GM04504 (cell line): ENCODE measurements at regions not wholly inside any gene's neighbourhood (a gene's known extent, or its start where the extent isn't known, plus 50 kb on each side); places are given as distances from the start of the nearest gene placed in this dataset.
"Not testable (repeated sequence)": the region's sequence is repeated elsewhere in the genome, so short reads cannot be mapped to it uniquely, and the experiment has no call there.

Experiments
- DNase-seq: peaks from one replicate; pipeline ENCODE4 v3.0.0-alpha.2; 2012; ENCODE audit warnings: low read depth

DNA sequence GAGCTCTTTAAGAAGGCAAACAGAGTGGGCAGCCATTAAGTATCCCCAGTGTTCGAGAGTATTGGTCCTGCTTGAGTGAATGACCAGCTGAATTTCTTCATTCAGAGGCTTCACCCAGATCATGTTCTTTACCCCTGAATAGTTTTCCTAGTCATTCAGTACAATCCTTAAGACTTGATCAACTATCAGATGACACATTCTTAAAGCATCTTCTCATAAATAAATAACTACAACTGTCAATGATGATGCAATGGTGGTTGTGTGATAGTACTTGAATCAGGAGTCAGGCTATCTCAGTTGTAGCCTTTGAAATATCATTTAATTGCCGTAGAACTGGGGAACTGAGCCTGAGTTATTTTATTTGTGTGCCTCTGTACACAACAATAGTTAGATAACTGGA lies 416.8 kb upstream of the CCL2 start:
- DNase-seq = no peak

DNA sequence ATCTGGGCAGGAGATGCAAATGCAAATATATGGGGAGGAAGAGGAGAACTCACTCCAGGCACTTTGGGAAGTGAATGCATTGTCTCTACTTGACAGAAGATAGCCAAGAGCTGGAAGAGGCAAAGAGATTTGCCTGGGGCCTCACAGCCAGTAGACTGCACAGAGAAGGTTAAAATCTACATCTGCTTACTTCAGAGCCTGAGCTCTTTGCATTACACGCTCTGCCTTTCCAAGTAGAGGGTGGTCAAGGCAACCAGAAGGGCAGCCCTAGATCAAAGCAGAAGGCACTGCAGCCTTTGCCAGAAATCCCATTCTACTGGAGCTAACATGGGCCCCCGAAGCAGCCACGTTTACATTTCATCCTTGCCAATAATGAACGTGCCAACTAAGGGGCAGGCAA lies 407.2 kb upstream of the CCL2 start:
- DNase-seq = no peak

DNA sequence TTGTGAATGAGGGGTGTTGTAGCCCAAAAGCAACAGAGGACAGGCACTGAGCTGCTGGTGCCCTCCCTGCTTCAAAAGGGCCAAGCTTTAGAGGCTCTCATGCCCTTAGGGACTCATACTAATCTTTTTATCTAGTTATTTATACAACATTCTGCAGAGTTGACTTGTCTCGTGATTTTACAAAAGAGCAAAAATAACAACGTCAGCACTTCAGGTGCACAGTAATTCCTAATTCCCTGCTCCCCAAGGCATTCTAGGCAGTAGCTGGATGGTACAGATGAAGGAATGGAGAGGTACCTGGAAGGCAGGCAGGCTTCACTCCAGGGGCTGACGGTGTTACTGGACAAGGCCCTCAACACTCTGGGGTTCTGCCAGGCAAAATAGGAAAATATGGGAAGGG lies 406.7 kb upstream of the CCL2 start:
- no peak for DNase-seq

DNA sequence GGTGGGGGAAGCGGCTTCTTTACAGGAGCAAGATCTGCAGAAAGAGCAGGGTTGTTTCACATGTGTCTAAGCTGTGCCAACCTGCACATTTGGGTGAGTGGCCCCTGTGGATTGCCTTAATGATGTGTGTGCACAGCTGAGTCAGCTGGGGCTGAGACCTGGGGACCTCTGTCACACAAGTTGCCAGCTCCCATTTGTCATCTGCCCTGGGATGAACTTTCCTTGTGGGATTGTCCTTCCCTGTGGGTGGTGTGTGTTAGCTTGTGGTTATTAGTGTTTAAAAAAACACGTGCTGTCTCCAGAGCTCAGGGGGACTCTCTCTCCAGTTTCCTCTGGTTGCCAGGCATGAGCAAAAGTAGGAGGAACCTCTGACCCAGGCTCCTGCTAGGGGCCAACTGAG lies 400.5 kb upstream of the CCL2 start:
- DNase-seq = no peak

DNA sequence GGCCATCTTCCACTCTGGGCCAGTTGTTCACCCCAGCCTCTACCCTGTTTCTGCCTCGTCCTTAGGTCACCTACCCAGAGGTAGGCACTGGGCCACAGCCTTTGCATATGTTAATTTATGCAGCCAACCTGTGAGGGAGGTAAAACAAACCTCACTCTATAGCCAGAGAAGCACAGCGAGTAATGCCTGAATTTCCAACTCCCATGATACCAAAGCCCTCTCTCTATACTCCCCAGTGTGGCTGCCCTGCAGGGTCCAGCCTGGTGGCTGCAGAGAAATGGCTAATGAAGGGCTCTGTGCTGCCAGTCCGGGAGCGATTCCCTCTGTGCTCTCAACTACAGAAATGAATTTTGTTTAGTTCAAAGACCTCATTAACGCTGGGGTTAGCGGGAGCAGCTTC lies 397.0 kb upstream of the CCL2 start:
- no peak for DNase-seq

DNA sequence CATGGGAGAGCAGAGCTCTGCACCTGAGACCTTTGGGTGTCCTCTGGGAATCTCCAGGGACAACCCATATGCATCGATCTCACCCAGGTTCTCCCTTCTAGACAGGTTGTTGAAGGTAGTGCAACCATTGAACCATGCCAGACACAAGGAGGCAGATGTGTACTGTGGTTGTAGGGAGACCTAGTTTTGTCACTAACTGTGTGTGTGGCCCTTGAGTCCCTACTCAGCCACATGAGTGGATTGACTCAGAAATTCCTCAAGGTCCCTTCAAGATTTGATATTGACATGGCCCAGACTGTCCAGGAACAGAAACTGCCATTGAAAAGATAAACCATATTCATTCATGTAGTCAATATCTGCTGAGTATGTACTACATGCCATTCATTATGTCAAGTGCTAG lies 396.4 kb upstream of the CCL2 start:
- DNase-seq = no peak

DNA sequence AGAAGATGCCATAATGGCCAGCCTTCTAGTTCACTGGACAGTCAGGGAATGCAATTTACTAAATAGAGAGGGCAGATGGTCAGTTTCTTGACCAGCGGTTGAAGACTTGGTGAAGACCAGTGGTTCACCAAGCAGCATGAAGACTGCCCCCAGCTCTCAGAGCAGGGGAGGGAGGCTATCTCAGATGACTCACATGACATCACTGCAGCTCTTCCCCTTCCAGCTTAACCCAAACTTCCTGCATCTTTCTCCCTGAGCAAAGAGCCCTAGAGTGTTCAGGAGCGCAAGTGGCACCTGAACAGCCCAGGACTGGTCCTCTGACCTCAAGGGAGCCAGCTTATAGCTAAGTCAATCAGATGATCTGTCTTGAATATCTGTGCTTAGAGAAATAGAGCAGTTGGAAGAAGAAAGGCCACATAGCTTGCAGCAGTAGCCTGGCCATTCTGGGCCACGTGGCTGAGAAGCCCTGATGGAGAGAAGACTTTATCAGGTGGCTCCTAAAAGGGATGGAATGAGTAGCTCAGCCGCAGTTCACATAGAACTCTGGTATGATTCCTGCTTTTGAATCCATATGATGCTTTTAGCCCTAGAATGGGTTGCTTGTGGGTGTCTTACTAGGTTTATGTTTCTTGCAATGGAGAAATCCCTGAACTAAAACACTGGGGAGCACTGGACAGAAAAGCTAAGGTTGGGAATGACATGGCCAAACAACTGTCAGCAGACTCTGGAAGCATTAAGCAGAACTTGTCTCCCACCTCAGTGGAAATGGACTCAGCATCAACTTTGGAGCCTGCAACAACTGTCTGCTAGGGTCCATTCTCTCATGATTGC lies 392.1 kb upstream of the CCL2 start:
- DNase-seq = no peak

DNA sequence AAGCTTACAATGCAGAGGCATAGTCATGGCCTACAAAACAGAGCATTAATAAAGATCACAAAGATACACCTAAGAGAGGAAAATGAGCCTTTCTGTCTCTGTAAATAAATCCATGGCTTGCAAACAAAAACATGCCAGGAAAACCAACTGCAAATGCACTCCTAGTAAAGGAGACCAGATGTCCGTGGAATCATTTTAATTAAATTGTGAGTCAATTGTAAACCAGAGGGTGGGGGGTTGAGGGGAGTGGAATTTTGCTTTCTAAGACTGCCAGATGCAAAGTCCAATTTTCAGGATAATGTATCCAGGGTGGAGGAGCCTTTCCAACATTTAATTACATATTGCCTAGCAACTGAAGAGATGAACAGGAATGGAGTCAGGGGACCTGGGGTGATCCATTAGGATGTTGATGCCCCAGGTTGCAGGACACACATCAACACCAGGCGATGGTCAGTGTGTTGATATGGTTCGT lies 390.3 kb upstream of the CCL2 start:
- DNase-seq = no peak

DNA sequence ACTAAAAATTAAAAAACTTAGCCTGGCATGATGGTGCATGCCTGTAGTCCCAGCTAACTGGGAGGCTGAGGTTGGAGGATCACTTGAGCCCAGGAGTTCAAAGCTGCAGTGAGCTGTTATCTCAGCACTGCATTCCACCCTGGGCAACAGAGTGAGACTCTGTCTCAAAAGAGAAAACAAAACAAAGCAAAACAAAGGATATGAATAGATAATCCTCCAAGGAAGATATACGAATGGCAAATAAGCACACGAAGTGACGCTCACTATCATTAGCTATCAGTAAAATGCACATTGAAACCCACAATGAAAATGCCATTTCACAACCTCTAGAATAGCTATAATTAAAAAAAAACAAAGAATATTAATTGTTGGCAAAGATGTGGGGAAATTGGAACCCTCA lies 386.2 kb upstream of the CCL2 start:
- DNase-seq = no peak

DNA sequence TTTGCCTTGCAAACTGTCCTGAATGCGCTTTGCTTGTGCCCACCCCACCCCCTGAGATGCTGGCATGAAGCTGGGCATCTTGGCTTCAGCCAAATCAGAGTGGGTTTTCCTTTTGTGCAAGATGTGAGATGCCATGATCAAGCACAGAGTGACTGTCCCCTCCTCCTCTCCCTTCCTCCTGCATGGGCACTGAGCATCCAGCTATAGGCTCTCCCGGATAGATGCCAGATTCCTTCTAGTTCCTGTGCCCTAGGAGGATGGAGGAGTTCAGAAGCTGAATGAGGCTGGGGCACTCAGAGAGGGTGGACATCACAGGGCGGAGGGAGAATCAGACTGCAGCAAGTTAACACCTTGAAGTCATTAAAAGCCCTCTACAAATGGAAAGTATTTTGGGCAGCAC lies 384.1 kb upstream of the CCL2 start:
- no peak for DNase-seq

DNA sequence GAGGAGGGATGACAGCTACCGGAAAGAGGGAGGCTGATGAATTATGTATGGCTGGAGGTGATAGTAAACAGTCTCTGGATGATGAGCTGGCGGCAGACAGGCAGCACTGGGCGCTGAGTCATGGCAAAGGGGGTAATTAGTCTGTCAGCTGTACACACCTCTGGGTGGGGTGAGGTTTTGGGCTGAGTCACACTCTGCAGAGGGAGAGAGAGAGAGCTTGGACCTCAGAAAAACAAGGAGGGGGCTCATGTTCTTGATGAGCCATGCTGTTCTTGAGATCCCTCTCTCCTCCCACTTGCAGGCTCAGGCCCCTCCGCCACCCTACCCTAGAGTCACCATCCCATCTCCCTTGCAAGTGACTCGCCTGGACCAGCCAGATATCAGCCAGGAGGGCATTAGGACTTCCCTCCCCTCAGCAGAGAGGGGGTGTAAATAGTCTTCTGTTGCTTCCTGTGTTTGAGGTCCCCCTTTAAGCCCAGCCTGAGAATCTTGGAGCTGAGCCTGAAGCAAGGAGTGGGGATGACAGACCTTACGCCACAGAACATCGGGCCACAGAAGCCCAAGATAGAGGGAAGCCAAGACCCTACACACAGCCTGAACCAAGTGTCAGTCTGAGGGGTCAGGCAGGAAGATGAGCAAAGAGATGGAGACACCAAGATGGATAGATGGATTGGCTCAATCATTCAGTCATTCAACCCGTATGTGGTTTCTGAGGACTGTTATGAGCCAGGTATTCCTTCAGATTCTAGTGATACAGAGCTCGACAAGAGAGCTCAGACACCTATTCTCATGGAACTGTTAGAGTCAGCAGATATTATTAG lies 383.2 kb upstream of the CCL2 start:
- DNase-seq = no peak

DNA sequence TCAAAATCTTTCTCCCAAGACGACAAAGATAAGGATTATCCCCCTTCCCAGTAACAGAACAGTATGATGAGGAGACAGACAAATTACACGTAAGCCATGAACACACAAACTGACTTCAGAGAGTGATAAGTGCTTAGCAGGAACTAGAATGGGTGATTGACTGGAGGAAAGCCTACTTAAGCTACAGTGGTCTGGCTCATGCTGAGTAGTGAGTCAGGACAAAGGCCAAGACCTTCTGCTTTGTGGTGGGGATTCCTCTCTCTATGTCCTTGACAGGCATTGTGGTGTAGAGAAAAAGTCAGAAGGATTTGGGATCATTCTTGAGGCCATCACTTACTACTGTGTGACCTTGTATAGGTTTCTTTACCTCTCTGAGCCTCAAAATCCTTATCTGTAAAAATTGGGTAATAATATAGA lies 381.9 kb upstream of the CCL2 start:
- DNase-seq = no peak

DNA sequence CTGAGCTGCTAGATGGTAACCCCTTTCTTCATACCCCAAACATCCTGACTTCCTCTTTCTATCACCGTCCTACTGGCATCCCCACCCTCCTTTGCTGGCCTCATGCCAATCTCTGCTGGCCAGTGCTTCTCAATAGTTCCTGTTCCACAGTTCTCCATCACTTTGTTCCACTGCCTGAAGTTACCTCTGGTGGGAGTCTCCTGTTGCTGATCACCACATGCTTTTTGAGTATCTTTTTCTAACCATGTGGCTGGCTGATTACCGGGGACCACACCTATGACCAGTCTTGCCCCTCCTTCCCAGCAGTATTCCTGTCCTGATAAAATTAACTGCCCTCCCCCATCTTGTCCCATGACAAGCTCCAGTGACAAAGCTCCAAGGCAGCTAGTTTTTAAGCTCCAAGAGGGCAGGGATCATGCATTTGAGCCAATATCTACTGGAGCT lies 380.4 kb upstream of the CCL2 start:
- no peak for DNase-seq

DNA sequence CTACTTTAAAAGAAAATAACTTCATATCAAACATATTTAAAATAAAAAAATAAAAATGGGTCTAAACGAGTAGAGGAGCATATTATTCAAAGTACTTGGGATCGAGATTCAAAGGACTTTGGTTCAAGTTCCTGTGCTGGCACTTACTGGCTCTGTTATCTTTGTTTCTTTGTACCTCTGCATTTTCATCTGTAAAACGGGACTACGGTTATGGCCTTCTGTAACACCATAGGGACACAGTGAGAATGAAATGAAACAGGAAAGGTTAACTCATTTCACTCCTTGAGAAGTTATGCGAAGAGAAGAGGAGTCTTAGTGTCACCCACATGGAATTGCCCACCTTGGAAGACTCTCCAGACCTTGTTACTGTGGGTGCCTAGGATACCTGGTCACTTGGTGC lies 379.1 kb upstream of the CCL2 start:
- DNase-seq = no peak

DNA sequence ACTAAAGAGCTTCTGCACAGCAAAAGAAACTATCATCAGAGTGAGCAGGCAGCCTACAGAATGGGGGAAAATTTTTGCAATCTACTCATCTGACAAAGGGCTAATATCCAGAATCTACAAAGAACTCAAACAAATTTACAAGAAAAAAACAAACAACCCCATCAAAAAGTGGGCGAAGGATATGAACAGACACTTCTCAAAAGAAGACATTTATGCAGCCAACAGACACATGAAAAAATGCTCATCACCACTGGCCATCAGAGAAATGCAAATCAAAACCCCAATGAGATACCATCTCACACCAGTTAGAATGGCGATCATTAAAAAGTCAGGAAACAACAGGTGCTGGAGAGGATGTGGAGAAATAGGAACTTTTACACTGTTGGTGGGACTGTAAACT lies 372.8 kb upstream of the CCL2 start:
- DNase-seq = not testable (repeated sequence)

DNA sequence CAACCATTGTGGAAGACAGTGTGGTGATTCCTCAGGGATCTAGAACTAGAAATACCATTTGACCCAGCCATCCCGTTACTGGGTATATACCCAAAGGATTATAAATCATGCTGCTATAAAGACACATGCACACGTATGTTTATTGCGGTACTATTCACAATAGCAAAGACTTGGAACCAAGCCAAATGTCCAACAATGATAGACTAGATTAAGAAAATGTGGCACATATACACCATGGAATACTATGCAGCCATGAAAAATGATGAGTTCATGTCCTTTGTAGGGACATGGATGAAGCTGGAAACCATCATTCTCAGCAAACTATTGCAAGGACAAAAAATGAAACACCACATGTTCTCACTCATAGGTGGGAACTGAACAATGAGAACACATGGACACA lies 372.4 kb upstream of the CCL2 start:
- not testable (repeated sequence) for DNase-seq

DNA sequence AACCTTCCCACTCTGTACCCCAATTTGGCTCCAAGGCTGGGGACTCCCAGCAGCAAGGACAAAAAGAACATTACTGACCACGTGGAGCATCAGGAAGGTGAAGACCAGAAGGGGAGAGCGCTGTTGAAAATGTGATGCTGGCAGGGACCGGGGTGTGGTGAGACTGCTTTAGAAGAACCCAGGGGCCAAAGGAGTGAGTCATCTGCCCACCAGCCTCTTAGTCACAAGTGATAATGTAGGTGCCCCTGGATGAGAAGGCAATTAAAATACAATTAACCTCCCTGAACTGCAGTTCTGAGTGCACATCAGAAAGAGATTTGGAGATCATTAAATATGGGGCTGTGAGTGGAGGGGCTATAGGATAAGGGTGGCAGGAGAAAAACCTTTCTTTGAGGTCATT lies 366.6 kb upstream of the CCL2 start:
- no peak for DNase-seq

DNA sequence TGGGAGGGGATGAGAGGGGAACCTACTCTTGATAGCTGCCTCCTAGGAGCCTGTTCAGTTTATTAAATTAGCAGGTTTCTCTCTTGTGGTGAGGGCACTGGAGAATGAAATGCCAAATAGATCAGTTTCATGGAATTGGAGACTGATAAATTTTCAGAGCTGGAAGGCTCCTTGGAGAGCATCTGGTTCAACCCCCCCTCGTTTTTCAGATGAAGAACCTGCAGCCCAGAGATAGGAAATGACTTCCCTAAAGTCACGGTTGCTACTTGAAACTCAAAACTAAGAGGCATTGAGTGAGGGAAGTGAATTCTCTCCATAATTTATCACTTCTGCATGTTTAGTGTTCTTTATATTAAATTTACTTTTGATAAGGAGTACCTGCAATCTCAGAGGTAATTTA lies 366.0 kb upstream of the CCL2 start:
- DNase-seq = no peak

DNA sequence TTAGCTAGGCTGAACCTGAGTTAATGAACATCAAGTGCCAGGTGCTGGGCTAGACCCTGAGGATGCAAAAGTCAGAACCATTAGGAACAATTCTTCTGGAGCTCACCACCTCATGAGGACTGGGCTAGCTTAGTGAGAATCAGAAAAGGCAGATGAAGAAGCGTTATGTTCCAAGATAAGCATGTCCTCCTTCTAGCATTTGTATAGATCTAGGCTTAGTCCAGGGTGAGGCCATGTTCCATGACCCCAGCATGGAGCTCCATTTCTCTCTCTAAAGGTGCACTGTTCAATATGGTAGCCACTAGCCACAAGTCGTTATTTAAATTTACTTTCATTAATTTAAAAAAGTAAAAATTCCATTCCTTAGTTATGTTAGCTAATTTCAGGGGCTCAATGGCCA lies 365.3 kb upstream of the CCL2 start:
- DNase-seq = no peak

DNA sequence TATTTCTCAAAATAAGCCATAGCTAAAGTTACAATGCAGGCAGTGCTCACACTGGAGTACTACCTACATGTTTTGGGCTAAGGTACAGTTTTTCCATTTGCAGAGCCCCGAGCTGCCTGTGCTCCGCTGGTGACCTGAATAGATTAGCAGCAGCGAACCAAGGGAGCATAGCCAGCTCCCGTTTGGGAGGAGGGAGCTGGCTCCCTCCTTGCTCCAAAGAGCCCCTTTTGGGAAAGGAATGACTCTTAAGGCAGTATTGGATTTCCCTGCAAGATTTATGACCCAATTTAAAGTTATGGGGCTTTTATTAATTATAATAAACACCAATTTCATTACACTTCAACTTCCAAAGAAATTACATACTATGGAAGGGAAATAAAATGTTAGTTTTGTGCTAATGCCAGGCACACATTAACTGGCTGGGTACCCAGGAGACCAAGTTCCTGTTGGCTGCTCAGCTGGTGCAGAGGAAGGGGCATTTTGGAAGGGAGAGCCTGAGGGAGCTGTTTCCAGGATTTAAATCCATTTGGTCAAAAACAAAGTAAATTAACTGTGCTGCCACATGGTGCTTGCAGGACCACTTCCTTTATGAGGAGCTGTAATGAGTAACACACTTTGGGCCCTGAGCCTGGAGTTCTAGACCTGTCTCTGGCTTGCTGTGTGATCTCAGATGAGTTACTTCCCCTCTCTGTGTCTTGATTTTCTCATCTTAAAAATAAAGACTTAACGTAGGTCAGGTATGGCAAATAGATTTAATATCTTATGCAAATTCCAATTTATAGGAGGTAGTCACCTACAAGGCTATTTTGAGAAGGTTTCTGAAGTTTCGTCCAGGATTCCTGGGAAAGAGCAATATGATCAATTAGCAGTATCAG lies 362.1 kb upstream of the CCL2 start:
- no peak for DNase-seq

DNA sequence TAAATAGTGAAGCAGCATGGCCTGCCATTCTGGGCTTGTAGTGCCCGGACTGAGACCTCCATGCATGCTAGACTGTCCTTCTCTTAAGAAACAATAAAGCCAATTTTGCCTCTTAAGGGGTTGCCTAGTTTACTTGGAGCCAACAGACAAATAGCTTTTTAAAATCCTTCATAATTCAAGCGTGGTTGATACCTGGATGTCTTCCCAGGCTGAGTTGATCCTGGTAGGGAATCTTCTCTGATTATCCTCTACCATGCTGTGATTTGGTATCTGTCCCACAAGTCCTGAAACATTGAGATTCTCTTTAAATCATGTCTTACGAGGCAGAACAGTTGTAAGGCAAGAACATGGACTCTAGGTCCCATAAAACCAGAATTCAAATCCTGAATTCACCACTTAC lies 359.6 kb upstream of the CCL2 start:
- no peak for DNase-seq

DNA sequence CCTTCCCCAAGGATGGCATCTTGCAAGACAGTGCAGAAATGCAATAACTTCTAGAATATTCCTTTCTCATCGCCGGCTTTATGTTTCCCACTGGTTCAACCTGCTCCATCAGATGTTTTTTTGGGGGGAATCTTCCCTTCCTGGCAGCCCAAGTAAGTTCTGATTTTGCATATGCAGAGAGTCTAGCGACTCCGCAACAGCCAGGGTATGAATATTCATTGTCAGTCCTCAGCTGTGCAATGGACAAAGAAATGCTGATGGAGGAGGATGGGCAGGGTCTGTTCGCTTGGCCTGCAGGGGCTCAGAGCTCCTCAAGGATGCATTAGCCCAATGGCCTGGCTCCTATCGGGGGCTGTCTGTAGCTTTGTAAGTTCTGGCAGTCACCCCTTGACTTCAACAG lies 358.8 kb upstream of the CCL2 start:
- no peak for DNase-seq
